HCT116 (cell line): ENCODE measurements at regions not wholly inside any gene's neighbourhood (a gene's known extent, or its start where the extent isn't known, plus 50 kb on each side); places are given as distances from the start of the nearest gene placed in this dataset.

ENCODE experiments used
- ATAC-seq: fragments of 200-7000 bp; cut with Tn5 transposase; 2 replicates; pipeline ENCODE4 v1.9.1; 2020; ENCODE audit warnings: mild to moderate bottlenecking, moderate library complexity
- BruUV-seq: library from RNA; stranded (reverse); fragments of 400-500 nt; replicated peaks from 2 replicates; lab custom pipeline; 2021; lab: Mats Ljungman, UMichigan
- CTCF ChIA-PET: fragments of 300-600 bp; sonication (Branson Sonifier 250); formaldehyde crosslinking; loops from one replicate; lab custom pipeline; 2021; ENCODE audit warnings: antibody characterized with exemption; lab: Charles Lee
- POLR2A ChIA-PET: fragments of 300-600, 350-600 bp; sonication (Branson Sonifier 250); formaldehyde crosslinking; loops from one replicate; lab custom pipeline; 2021; ENCODE audit warnings: antibody characterized with exemption; lab: Charles Lee
- RAD21 ChIA-PET, 2 experiments: fragments of 300-600 bp; sonication (Branson Sonifier 250); formaldehyde crosslinking; loops; one replicate each; lab custom pipeline; 2023; ENCODE audit warnings: low total read pairs in 2 of 2; ENCODE audit not compliant: uncharacterized antibody in 2 of 2, unreplicated experiment in 2 of 2, low non-redundant PET in 1 of 2; lab: Charles Lee
- DNase-seq: peaks from one replicate; pipeline ENCODE4 v3.0.0-alpha.2; 2010; ENCODE audit warnings: low read depth, low spot score
- H2AFZ ChIP-seq: fragments of 200-600 bp; shearing (Covaris generic), sonication (generic); 2 replicates; pipeline ENCODE4 v1.6.1; 2017; ENCODE audit warnings: low read depth, mixed run types, mixed read lengths, antibody characterized with exemption, low read length; ENCODE audit not compliant: poor library complexity, severe bottlenecking
- H3K27ac ChIP-seq: 2 replicates; pipeline ENCODE4 v1.5.1; 2012; ENCODE audit warnings: low read depth, low read length
- H3K27me3 ChIP-seq: fragments of 200-600 bp; sonication (generic); 2 replicates; pipeline ENCODE4 v1.6.1; 2016; ENCODE audit warnings: mixed run types, low read length, mixed read lengths; ENCODE audit not compliant: insufficient read depth
- H3K36me3 ChIP-seq, 2 experiments: fragments of 200-500 bp in 1 of 2; fragments of 200-600 bp in 1 of 2; sonication (Bioruptor generic) in 1 of 2; sonication (generic) in 1 of 2; 2 replicates each; pipeline versions ENCODE4 v1.5.1 to v1.6.1; 2014 to 2016; ENCODE audit warnings: low read length in 2 of 2, inconsistent platforms in 1 of 2, mixed read lengths in 1 of 2, mixed run types in 1 of 2; ENCODE audit not compliant: insufficient read depth in 2 of 2, control insufficient read depth in 1 of 2
- H3K4me1 ChIP-seq, 2 experiments: fragments of 200-600 bp in 1 of 2; sonication (generic) in 1 of 2; 2 replicates each; pipeline versions ENCODE4 v1.5.1 to v1.6.1; 2012 to 2017; ENCODE audit warnings: low read length in 2 of 2, inconsistent platforms in 1 of 2, mild to moderate bottlenecking in 1 of 2, mixed read lengths in 1 of 2, mixed run types in 1 of 2, moderate library complexity in 1 of 2; ENCODE audit not compliant: insufficient read depth in 2 of 2, control insufficient read depth in 1 of 2
- H3K4me2 ChIP-seq: fragments of 200-600 bp; sonication (generic); 2 replicates; pipeline ENCODE4 v1.6.1; 2017; ENCODE audit warnings: mixed run types, low read length, mixed read lengths
- H3K4me3 ChIP-seq, 2 experiments: fragments of 200-600 bp in 1 of 2; sonication (generic) in 1 of 2; replicated peaks in 1 of 2; 2 replicates each; pipeline ENCODE4 v1.5.1; 2011 to 2016; ENCODE audit warnings: low read length in 2 of 2, control low read depth in 1 of 2, low read depth in 1 of 2, mild to moderate bottlenecking in 1 of 2, mixed read lengths in 1 of 2, mixed run types in 1 of 2
- H3K79me2 ChIP-seq: fragments of 200-600 bp; sonication (generic); 2 replicates; pipeline ENCODE4 v1.6.1; 2017; ENCODE audit warnings: mild to moderate bottlenecking, mixed run types, low read length, moderate library complexity, mixed read lengths; ENCODE audit not compliant: insufficient read depth
- H3K9ac ChIP-seq: fragments of 200-600 bp; sonication (generic); 2 replicates; pipeline ENCODE4 v1.6.1; 2016; ENCODE audit warnings: low read length, mixed read lengths
- H3K9me2 ChIP-seq: fragments of 200-600 bp; sonication (generic), shearing (Covaris generic); 2 replicates; pipeline ENCODE4 v1.6.1; 2017; ENCODE audit warnings: mixed run types, mild to moderate bottlenecking, moderate library complexity; ENCODE audit not compliant: insufficient read depth
- H3K9me3 ChIP-seq, 2 experiments: fragments of 200-500 bp in 1 of 2; fragments of 200-600 bp in 1 of 2; sonication (Bioruptor generic) in 1 of 2; sonication (generic) in 1 of 2; 2 replicates each; pipeline ENCODE4 v1.6.1; 2014 to 2017; ENCODE audit warnings: low read length in 2 of 2, mixed read lengths in 2 of 2, inconsistent platforms in 1 of 2, low read depth in 1 of 2, mild to moderate bottlenecking in 1 of 2, mixed run types in 1 of 2, moderate library complexity in 1 of 2; ENCODE audit not compliant: control insufficient read depth in 1 of 2, insufficient read depth in 1 of 2
- H4K20me1 ChIP-seq: fragments of 200-600 bp; sonication (generic), shearing (Covaris generic); 2 replicates; pipeline ENCODE4 v1.6.1; 2017; ENCODE audit warnings: mixed run types, mild to moderate bottlenecking, moderate library complexity; ENCODE audit not compliant: insufficient read depth
- CBX3 ChIP-seq: IDR thresholded peaks from 2 replicates; pipeline ENCODE4 v1.6.1; 2012; ENCODE audit warnings: low read depth
- CEBPB ChIP-seq: IDR thresholded peaks from 2 replicates; pipeline ENCODE4 v1.6.1; 2012; ENCODE audit warnings: low read depth
- CTCF ChIP-seq, 3 experiments: fragments of 200-600 bp in 1 of 3; sonication (generic) in 1 of 3; IDR thresholded peaks in 2 of 3; conservative IDR thresholded peaks in 1 of 3; 2 replicates each; pipeline ENCODE4 v1.5.1; 2012 to 2017; ENCODE audit warnings: low read depth in 2 of 3, low read length in 2 of 3, antibody characterized with exemption in 1 of 3, borderline replicate concordance in 1 of 3, control low read depth in 1 of 3, mild to moderate bottlenecking in 1 of 3, mixed read lengths in 1 of 3, mixed run types in 1 of 3, moderate library complexity in 1 of 3; ENCODE audit not compliant: insufficient read depth in 1 of 3
- EGR1 ChIP-seq: IDR thresholded peaks from 2 replicates; pipeline ENCODE4 v1.6.1; 2012; ENCODE audit warnings: low read depth
- ELF1 ChIP-seq: IDR thresholded peaks from 2 replicates; pipeline ENCODE4 v1.6.1; 2012; ENCODE audit warnings: low read depth, borderline replicate concordance
- EZH2 ChIP-seq: fragments of 200-600 bp; sonication (generic); IDR thresholded peaks from 2 replicates; pipeline ENCODE4 v1.6.1; 2017; ENCODE audit warnings: antibody characterized with exemption, mixed run types
- EZH2phosphoT487 ChIP-seq: fragments of 200-600 bp; IDR thresholded peaks from 2 replicates; pipeline ENCODE4 v1.6.1; 2018; ENCODE audit warnings: antibody characterized with exemption, borderline replicate concordance
- FOSL1 ChIP-seq: IDR thresholded peaks from 2 replicates; pipeline ENCODE4 v1.6.1; 2012; ENCODE audit warnings: low read depth
- JUND ChIP-seq: IDR thresholded peaks from 2 replicates; pipeline ENCODE4 v1.6.1; 2012
- POLR2AphosphoS5 ChIP-seq: IDR thresholded peaks from 2 replicates; pipeline ENCODE4 v1.6.1; 2011; ENCODE audit warnings: mild to moderate bottlenecking, low read depth, low read length, moderate library complexity
- SIN3A ChIP-seq: IDR thresholded peaks from 2 replicates; pipeline ENCODE4 v1.6.1; 2012; ENCODE audit warnings: low read depth
- SP1 ChIP-seq: IDR thresholded peaks from 2 replicates; pipeline ENCODE4 v1.6.1; 2012; ENCODE audit warnings: low read depth
- SRF ChIP-seq: IDR thresholded peaks from 2 replicates; pipeline ENCODE4 v1.6.1; 2012; ENCODE audit warnings: low read depth
- TCF7L2 ChIP-seq: IDR thresholded peaks from 2 replicates; pipeline ENCODE4 v1.7.0; 2011; ENCODE audit warnings: borderline replicate concordance, inconsistent platforms; ENCODE audit not compliant: insufficient read depth, insufficient read length; ENCODE audit errors: extremely low read depth
- YY1 ChIP-seq: IDR thresholded peaks from 2 replicates; pipeline ENCODE4 v1.6.1; 2011; ENCODE audit warnings: low read length, low read depth, moderate library complexity, mild to moderate bottlenecking; ENCODE audit not compliant: insufficient replicate concordance; ENCODE audit errors: extremely low read depth
- ZNF274 ChIP-seq: fragments of 200-500 bp; sonication (Bioruptor generic); IDR thresholded peaks from 2 replicates; pipeline ENCODE4 v1.6.1; 2014; ENCODE audit warnings: mild to moderate bottlenecking, low read depth, low read length, inconsistent platforms
- intact Hi-C: fragments of 100-400 bp; cut with micrococcal nuclease; formaldehyde crosslinking; loops from 2 replicates; pipeline ENCODE4 v1.10.0; 2022
- TF ChIP-seq, protein P1 (sequence below): IDR thresholded peaks from 2 replicates; pipeline ENCODE4 v1.6.1; 2011; ENCODE audit warnings: mild to moderate bottlenecking, low read length, moderate library complexity; ENCODE audit not compliant: insufficient replicate concordance; ENCODE audit errors: extremely low read depth
- TF ChIP-seq, protein P2 (sequence below): IDR thresholded peaks from 2 replicates; pipeline ENCODE4 v1.6.1; 2012; ENCODE audit warnings: low read depth
- TF ChIP-seq, protein P3 (sequence below): IDR thresholded peaks from 2 replicates; pipeline ENCODE4 v1.6.1; 2012

GRCh38 chr7:109284943-109285342, 715.3 kb downstream of the DNAJB9 start:
- no peak for ATAC-seq
- TF ChIP-seq SP1 = no peak
- no peak for TF ChIP-seq EGR1
- TF ChIP-seq, protein P1, sequence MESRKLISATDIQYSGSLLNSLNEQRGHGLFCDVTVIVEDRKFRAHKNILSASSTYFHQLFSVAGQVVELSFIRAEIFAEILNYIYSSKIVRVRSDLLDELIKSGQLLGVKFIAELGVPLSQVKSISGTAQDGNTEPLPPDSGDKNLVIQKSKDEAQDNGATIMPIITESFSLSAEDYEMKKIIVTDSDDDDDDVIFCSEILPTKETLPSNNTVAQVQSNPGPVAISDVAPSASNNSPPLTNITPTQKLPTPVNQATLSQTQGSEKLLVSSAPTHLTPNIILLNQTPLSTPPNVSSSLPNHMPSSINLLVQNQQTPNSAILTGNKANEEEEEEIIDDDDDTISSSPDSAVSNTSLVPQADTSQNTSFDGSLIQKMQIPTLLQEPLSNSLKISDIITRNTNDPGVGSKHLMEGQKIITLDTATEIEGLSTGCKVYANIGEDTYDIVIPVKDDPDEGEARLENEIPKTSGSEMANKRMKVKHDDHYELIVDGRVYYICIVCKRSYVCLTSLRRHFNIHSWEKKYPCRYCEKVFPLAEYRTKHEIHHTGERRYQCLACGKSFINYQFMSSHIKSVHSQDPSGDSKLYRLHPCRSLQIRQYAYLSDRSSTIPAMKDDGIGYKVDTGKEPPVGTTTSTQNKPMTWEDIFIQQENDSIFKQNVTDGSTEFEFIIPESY = no peak
- TF ChIP-seq FOSL1 = no peak
- TF ChIP-seq JUND = no peak
- no peak for TF ChIP-seq POLR2AphosphoS5
- TF ChIP-seq ELF1 = no peak
- no peak for TF ChIP-seq EZH2
- TF ChIP-seq, protein P2, sequence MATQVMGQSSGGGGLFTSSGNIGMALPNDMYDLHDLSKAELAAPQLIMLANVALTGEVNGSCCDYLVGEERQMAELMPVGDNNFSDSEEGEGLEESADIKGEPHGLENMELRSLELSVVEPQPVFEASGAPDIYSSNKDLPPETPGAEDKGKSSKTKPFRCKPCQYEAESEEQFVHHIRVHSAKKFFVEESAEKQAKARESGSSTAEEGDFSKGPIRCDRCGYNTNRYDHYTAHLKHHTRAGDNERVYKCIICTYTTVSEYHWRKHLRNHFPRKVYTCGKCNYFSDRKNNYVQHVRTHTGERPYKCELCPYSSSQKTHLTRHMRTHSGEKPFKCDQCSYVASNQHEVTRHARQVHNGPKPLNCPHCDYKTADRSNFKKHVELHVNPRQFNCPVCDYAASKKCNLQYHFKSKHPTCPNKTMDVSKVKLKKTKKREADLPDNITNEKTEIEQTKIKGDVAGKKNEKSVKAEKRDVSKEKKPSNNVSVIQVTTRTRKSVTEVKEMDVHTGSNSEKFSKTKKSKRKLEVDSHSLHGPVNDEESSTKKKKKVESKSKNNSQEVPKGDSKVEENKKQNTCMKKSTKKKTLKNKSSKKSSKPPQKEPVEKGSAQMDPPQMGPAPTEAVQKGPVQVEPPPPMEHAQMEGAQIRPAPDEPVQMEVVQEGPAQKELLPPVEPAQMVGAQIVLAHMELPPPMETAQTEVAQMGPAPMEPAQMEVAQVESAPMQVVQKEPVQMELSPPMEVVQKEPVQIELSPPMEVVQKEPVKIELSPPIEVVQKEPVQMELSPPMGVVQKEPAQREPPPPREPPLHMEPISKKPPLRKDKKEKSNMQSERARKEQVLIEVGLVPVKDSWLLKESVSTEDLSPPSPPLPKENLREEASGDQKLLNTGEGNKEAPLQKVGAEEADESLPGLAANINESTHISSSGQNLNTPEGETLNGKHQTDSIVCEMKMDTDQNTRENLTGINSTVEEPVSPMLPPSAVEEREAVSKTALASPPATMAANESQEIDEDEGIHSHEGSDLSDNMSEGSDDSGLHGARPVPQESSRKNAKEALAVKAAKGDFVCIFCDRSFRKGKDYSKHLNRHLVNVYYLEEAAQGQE = no peak
- TF ChIP-seq, protein P3, sequence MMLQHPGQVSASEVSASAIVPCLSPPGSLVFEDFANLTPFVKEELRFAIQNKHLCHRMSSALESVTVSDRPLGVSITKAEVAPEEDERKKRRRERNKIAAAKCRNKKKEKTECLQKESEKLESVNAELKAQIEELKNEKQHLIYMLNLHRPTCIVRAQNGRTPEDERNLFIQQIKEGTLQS = no peak
- TF ChIP-seq ZNF274 = no peak
- TF ChIP-seq TCF7L2 = no peak
- TF ChIP-seq CTCF (IDR thresholded peaks at IDR 0.05 in 2 of 3, conservative IDR thresholded peaks at IDR 0.05 in 1 of 3; ENCODE audit: borderline replicate concordance in 1 of 3, insufficient read depth in 1 of 3, low read depth in 2 of 3, low read length in 2 of 3) = no peak
- TF ChIP-seq SRF = no peak
- no peak for TF ChIP-seq CBX3
- no peak for TF ChIP-seq CEBPB
- no peak for TF ChIP-seq SIN3A
- TF ChIP-seq YY1 = no peak
- no peak for TF ChIP-seq EZH2phosphoT487
- Histone ChIP-seq H3K4me1 (no peaks in the 10 kb centered on the region), H2AFZ (no peak overlapping the region), H3K9me3 (no peaks in the 10 kb centered on the region), H3K36me3 (no peaks in the 10 kb centered on the region), H3K27me3 (no peaks in the 10 kb centered on the region), H3K4me2 (no peak overlapping the region), H3K4me3 (no peak overlapping the region), H3K9me2 (no peaks in the 10 kb centered on the region), H3K79me2 (no peaks in the 10 kb centered on the region), H4K20me1 (no peaks in the 10 kb centered on the region), H3K27ac (no peak overlapping the region), H3K9ac (no peak overlapping the region)
- ChIA-PET RAD21 (no interaction called here), POLR2A (no interaction called here), CTCF (no interaction called here)
- no peak for DNase-seq
- no TSS peak for BruUV-seq
- intact Hi-C loops = no loop called here
